ENCODE measurements at regions not wholly inside any gene's neighbourhood (a gene's known extent, or its start where the extent isn't known, plus 50 kb on each side); places are given as distances from the start of the nearest gene placed in this dataset.

- Histone ChIP-seq H3K36me3 (ENCODE audit: low read length) (no peaks in the 10 kb centered on the region), H3K4me3 (ENCODE audit: insufficient read depth, low read length, poor library complexity, severe bottlenecking) (no peak overlapping the region), H3K4me2 (ENCODE audit: low read depth, low read length, poor library complexity, severe bottlenecking) (no peak overlapping the region), H3K9ac (ENCODE audit: low read length) (no peak overlapping the region), H3K9me2 (replicated peaks; ENCODE audit: insufficient read depth, low read length) (no peaks in the 10 kb centered on the region), H3K9me3 (ENCODE audit: insufficient read depth, low read length) (no peaks in the 10 kb centered on the region), H3K27ac (ENCODE audit: low read depth, low read length) (no peak overlapping the region), H4K20me1 (ENCODE audit: low read depth, low read length) (no peaks in the 10 kb centered on the region), H3F3A (ENCODE audit: insufficient read depth) (no peaks in the 10 kb centered on the region), H3K27me3 (ENCODE audit: low read length) (no peaks in the 10 kb centered on the region), H2AFZ (ENCODE audit: low read depth, low read length, severe bottlenecking) (no peak overlapping the region), H3K79me2 (ENCODE audit: insufficient read depth, low read length) (no peaks in the 10 kb centered on the region)
- no peak for TF ChIP-seq EZH2phosphoT487 (conservative IDR thresholded peaks at IDR 0.05; ENCODE audit: low read length)
- TF ChIP-seq, protein P1, sequence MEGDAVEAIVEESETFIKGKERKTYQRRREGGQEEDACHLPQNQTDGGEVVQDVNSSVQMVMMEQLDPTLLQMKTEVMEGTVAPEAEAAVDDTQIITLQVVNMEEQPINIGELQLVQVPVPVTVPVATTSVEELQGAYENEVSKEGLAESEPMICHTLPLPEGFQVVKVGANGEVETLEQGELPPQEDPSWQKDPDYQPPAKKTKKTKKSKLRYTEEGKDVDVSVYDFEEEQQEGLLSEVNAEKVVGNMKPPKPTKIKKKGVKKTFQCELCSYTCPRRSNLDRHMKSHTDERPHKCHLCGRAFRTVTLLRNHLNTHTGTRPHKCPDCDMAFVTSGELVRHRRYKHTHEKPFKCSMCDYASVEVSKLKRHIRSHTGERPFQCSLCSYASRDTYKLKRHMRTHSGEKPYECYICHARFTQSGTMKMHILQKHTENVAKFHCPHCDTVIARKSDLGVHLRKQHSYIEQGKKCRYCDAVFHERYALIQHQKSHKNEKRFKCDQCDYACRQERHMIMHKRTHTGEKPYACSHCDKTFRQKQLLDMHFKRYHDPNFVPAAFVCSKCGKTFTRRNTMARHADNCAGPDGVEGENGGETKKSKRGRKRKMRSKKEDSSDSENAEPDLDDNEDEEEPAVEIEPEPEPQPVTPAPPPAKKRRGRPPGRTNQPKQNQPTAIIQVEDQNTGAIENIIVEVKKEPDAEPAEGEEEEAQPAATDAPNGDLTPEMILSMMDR (IDR thresholded peaks at IDR 0.05; ENCODE audit: insufficient read depth, low read length, poor library complexity, severe bottlenecking): no peak
Observed at GRCh38 chr11:69894648-69895047, 75.4 kb upstream of the FGF3 start.

DNA sequence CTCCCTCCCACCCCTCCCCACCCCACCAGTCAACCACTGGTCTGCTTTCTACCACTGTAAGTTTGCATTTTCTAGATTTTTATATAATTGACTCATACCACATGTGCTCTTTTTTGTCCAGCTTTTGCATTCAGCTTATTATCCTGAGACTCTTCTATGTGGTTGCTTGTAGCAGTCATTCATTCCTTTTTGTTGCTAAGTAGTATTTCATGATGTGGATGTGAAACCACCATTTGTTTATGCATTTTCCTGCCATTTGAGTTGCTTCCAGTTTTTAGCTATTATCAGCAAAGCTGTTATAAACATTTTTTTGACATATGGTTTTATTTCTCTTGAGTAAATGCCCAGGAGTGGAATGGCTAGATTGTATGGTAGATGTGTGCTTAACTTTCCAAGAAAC is 77.0 kb upstream of the FGF3 start:
- TF ChIP-seq EZH2phosphoT487 (conservative IDR thresholded peaks at IDR 0.05; ENCODE audit: low read length): no peak
- TF ChIP-seq, protein P1 (IDR thresholded peaks at IDR 0.05; ENCODE audit: insufficient read depth, low read length, poor library complexity, severe bottlenecking): no peak

GRCh38 chr11:69898123-69898522 is 78.9 kb upstream of the FGF3 start:
- Histone ChIP-seq H3K9me2 (replicated peaks; ENCODE audit: insufficient read depth, low read length) (no peaks in the 10 kb centered on the region), H4K20me1 (ENCODE audit: low read depth, low read length) (no peaks in the 10 kb centered on the region), H3K4me3 (ENCODE audit: insufficient read depth, low read length, poor library complexity, severe bottlenecking) (no peak overlapping the region), H3K79me2 (ENCODE audit: insufficient read depth, low read length) (no peaks in the 10 kb centered on the region), H3K4me2 (ENCODE audit: low read depth, low read length, poor library complexity, severe bottlenecking) (no peak overlapping the region), H3K27ac (ENCODE audit: low read depth, low read length) (no peak overlapping the region), H2AFZ (ENCODE audit: low read depth, low read length, severe bottlenecking) (no peak overlapping the region), H3K36me3 (ENCODE audit: low read length) (no peaks in the 10 kb centered on the region), H3K9me3 (ENCODE audit: insufficient read depth, low read length) (no peaks in the 10 kb centered on the region), H3K27me3 (ENCODE audit: low read length) (no peaks in the 10 kb centered on the region), H3F3A (ENCODE audit: insufficient read depth) (no peaks in the 10 kb centered on the region), H3K9ac (ENCODE audit: low read length) (no peak overlapping the region)
- TF ChIP-seq, protein P1 (IDR thresholded peaks at IDR 0.05; ENCODE audit: insufficient read depth, low read length, poor library complexity, severe bottlenecking): no peak
- no peak for TF ChIP-seq EZH2phosphoT487 (conservative IDR thresholded peaks at IDR 0.05; ENCODE audit: low read length)

More for the DNA sequence above, 77.0 kb upstream of the FGF3 start:
- Histone ChIP-seq H4K20me1 (ENCODE audit: low read depth, low read length) (no peaks in the 10 kb centered on the region), H3F3A (ENCODE audit: insufficient read depth) (no peaks in the 10 kb centered on the region), H3K36me3 (ENCODE audit: low read length) (no peaks in the 10 kb centered on the region), H2AFZ (ENCODE audit: low read depth, low read length, severe bottlenecking) (no peak overlapping the region), H3K27ac (ENCODE audit: low read depth, low read length) (no peak overlapping the region), H3K9ac (ENCODE audit: low read length) (no peak overlapping the region), H3K27me3 (ENCODE audit: low read length) (no peaks in the 10 kb centered on the region), H3K9me3 (ENCODE audit: insufficient read depth, low read length) (no peaks in the 10 kb centered on the region), H3K4me2 (ENCODE audit: low read depth, low read length, poor library complexity, severe bottlenecking) (no peak overlapping the region), H3K9me2 (replicated peaks; ENCODE audit: insufficient read depth, low read length) (no peaks in the 10 kb centered on the region), H3K79me2 (ENCODE audit: insufficient read depth, low read length) (no peaks in the 10 kb centered on the region), H3K4me3 (ENCODE audit: insufficient read depth, low read length, poor library complexity, severe bottlenecking) (no peak overlapping the region)
